ENCODE measurements at regions not wholly inside any gene's neighbourhood (a gene's known extent, or its start where the extent isn't known, plus 50 kb on each side); places are given as distances from the start of the nearest gene placed in this dataset.

GRCh38 chr15:91783451-91783850 lies 70.1 kb upstream of the SLCO3A1 start:
- no peaks in the 10 kb centered on the region for H3K4me1 ChIP-seq (replicated peaks)

GRCh38 chr15:91784973-91785709 lies 68.4 kb upstream of the SLCO3A1 start:
- DNase-seq (ENCODE audit: low spot score): no peak
- WGBS: 92% methylated on average over 4 of the region's 4 CpGs
- Histone ChIP-seq H3K9me3 (no peaks in the 10 kb centered on the region), H3K36me3 (no peaks in the 10 kb centered on the region), H3K27ac (no peak overlapping the region), H3K27me3 (replicated peaks; ENCODE audit: insufficient read depth) (no peaks in the 10 kb centered on the region), H3K4me3 (no peak overlapping the region), H3K4me1 (replicated peaks) (no peaks in the 10 kb centered on the region)
- TF ChIP-seq CTCF (IDR thresholded peaks at IDR 0.05) (no peak), POLR2AphosphoS5 (IDR thresholded peaks at IDR 0.05) (no peak), POLR2A (IDR thresholded peaks at IDR 0.05) (no peak)
- intact Hi-C loops (cut with DNase I): no loop called here

More at GRCh38 chr15:91783451-91783850, 70.1 kb upstream of the SLCO3A1 start:
- H3K9me3 ChIP-seq: no peaks in the 10 kb centered on the region
- DNase-seq (ENCODE audit: low spot score): no peak
- H3K36me3 ChIP-seq: no peaks in the 10 kb centered on the region
- TF ChIP-seq POLR2A (IDR thresholded peaks at IDR 0.05) (no peak), POLR2AphosphoS5 (IDR thresholded peaks at IDR 0.05) (no peak), CTCF (IDR thresholded peaks at IDR 0.05) (no peak)
- H3K27ac ChIP-seq: no peak overlapping the region
- intact Hi-C loops (cut with DNase I): no loop called here
- H3K4me3 ChIP-seq: no peak overlapping the region
- no peaks in the 10 kb centered on the region for H3K27me3 ChIP-seq (replicated peaks; ENCODE audit: insufficient read depth)

DNA sequence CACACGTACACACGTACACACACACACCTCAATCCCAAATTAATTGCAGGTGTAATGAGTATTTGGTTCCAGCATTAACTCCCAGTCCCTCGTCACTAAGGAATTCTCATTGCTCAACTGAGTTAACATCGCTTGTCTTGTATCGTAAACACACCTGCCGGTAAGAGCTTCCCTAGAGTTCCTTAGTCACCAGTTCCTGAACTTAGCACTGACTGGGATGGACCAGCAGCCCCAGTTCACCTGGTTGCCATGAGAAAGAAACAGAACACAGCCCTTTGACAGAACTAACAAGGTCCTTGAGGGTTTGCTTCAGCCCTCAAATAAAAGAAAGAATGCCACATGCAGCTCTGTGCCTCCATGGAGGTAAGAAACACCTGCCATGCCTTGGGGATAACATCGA lies 66.3 kb upstream of the SLCO3A1 start:
- 58% methylated on average over 7 of the region's 7 CpGs for WGBS
- Histone ChIP-seq H3K36me3 (no peaks in the 10 kb centered on the region), H3K9me3 (no peaks in the 10 kb centered on the region), H3K4me3 (no peak overlapping the region), H3K27ac (no peak overlapping the region), H3K4me1 (replicated peaks) (no peaks in the 10 kb centered on the region), H3K27me3 (replicated peaks; ENCODE audit: insufficient read depth) (no peaks in the 10 kb centered on the region)
- intact Hi-C loops (cut with DNase I): no loop called here
- TF ChIP-seq CTCF (IDR thresholded peaks at IDR 0.05) (no peak), POLR2AphosphoS5 (IDR thresholded peaks at IDR 0.05) (no peak), POLR2A (IDR thresholded peaks at IDR 0.05) (no peak)
- DNase-seq (ENCODE audit: low spot score): no peak

DNA sequence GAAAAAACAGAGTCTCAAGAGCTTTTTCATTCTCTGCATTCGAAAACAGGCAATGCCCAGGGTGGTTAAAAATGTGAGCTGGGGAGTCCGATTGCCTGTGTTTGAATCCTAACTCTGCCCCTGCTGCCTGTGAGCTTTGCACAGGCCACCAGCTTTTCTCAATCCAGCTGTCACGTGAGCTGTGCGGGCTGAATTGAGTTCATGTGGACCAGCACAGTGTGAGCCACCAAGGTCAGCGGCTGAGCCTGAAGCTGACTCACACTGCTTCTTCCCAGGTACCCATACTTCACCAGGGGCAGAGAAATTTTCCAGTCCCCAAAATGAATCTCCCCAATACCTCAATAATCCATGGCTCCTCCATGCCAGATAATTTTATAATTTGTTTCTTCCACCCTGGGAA lies 64.4 kb upstream of the SLCO3A1 start:
- H3K4me3 ChIP-seq: no peak overlapping the region
- H3K36me3 ChIP-seq: no peaks in the 10 kb centered on the region
- no peaks in the 10 kb centered on the region for H3K27me3 ChIP-seq (replicated peaks; ENCODE audit: insufficient read depth)
- TF ChIP-seq CTCF (IDR thresholded peaks at IDR 0.05) (no peak), POLR2AphosphoS5 (IDR thresholded peaks at IDR 0.05) (no peak), POLR2A (IDR thresholded peaks at IDR 0.05) (no peak)
- 91% methylated on average over 5 of the region's 5 CpGs for WGBS
- no peak overlapping the region for H3K27ac ChIP-seq
- no peak for DNase-seq (ENCODE audit: low spot score)
- no peaks in the 10 kb centered on the region for H3K9me3 ChIP-seq
- intact Hi-C loops (cut with DNase I): no loop called here
- H3K4me1 ChIP-seq (replicated peaks): no peaks in the 10 kb centered on the region

DNA sequence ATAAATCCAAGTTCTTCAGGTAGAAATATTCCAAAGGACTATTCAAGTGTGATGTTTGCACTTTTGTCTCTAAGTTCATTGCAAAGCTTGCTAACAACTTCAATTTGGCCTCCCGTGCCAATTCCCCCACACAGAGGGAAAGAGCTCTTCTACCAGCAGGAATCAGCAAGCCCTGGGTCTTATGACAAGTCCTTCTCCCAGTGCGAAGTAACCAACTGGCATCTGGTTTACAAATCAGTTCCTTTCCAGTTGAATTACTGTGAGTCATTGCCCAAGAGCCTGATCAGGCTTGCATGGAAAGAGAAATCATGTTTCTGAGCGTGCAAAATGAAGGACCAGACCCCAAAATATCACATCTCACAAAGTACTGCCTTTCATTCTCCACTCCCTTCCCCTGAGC lies 62.7 kb upstream of the SLCO3A1 start:
- 71% methylated on average over 3 of the region's 3 CpGs for WGBS
- Histone ChIP-seq H3K9me3 (no peaks in the 10 kb centered on the region), H3K36me3 (no peaks in the 10 kb centered on the region), H3K27ac (no peak overlapping the region), H3K4me1 (replicated peaks) (no peaks in the 10 kb centered on the region), H3K27me3 (replicated peaks; ENCODE audit: insufficient read depth) (no peaks in the 10 kb centered on the region), H3K4me3 (no peak overlapping the region)
- no peak for DNase-seq (ENCODE audit: low spot score)
- intact Hi-C loops (cut with DNase I): no loop called here
- no peak for TF ChIP-seq POLR2AphosphoS5 (IDR thresholded peaks at IDR 0.05)
- no peak for TF ChIP-seq POLR2A (IDR thresholded peaks at IDR 0.05)
- TF ChIP-seq CTCF (IDR thresholded peaks at IDR 0.05): no peak
